ENCODE measurements at regions not wholly inside any gene's neighbourhood (a gene's known extent, or its start where the extent isn't known, plus 50 kb on each side); places are given as distances from the start of the nearest gene placed in this dataset.
"Not testable (repeated sequence)": the region's sequence is repeated elsewhere in the genome, so short reads cannot be mapped to it uniquely, and the experiment has no call there.

DNA sequence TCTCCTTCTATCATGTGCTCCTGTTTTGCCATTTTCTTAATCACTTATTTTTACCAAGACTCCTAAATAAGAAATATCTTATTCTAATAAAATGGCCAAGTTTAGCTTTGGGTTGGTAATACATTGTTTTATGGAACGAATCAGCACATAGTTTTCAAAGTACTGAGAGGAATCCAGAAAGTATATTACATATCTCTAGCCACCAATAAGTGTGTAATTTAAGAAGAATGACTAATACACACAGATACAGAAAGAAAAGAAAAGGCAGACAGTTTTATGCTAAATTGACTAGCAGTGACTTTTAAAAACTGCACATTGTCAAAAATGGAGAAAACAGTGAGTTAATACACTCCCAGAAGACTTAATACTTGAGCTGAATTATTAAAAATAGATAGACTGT is 167.0 kb upstream of the IL15 start:
- TF ChIP-seq, protein P1, sequence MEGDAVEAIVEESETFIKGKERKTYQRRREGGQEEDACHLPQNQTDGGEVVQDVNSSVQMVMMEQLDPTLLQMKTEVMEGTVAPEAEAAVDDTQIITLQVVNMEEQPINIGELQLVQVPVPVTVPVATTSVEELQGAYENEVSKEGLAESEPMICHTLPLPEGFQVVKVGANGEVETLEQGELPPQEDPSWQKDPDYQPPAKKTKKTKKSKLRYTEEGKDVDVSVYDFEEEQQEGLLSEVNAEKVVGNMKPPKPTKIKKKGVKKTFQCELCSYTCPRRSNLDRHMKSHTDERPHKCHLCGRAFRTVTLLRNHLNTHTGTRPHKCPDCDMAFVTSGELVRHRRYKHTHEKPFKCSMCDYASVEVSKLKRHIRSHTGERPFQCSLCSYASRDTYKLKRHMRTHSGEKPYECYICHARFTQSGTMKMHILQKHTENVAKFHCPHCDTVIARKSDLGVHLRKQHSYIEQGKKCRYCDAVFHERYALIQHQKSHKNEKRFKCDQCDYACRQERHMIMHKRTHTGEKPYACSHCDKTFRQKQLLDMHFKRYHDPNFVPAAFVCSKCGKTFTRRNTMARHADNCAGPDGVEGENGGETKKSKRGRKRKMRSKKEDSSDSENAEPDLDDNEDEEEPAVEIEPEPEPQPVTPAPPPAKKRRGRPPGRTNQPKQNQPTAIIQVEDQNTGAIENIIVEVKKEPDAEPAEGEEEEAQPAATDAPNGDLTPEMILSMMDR (IDR thresholded peaks at IDR 0.05; ENCODE audit: insufficient read depth, missing control alignments), result no peak
- no peak for DNase-seq (ENCODE audit: insufficient read length, low spot score)
- FAIRE-seq, result no peak

DNA sequence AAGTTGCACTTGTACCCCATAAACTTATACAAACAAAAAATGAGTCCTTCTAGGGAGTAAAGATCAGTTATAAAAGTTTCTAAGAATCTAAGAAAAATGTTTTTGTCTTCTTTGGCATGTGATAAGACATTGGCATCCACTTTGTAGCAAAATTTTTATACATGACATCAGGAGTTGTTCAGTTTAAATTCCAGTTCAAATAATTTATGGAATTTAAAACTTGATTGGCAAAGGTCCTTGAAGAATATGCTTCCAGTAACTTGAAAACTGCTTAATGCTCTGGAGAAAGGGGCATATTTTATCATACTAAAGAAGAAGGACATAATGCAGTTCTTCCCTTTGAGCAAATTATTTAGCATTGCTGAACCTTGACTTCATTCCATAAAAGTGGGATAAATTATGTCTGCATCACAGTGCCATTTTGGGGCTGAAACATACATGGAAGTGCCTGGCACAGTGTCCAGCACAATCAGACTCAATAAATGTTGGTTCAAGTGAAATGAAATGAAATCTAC is 163.3 kb upstream of the IL15 start:
- FAIRE-seq (no peak), DNase-seq (ENCODE audit: insufficient read length, low spot score) (no peak)
- TF ChIP-seq, protein P1 (IDR thresholded peaks at IDR 0.05; ENCODE audit: insufficient read depth, missing control alignments), result no peak

DNA sequence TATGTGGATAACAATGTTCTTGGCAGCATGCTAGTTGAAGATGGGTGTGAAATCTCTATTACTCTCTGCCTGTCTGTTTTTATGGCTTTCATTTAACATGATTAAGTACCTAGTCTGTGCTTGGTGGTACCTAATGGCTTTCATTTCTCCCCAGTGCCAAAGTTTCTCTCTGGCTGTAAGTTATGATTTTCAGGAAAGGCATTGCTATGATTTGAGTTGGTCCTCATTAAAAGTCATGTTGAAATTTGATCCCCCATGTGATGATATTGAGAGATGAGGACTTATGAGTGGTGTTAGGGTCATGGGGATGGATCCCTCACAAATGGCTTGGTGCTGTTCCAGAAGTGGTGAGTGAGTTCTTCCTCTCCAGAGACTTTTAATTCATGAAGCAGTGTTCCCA is 162.4 kb upstream of the IL15 start:
- TF ChIP-seq, protein P1 (IDR thresholded peaks at IDR 0.05; ENCODE audit: insufficient read depth, missing control alignments), result no peak
- FAIRE-seq (no peak), DNase-seq (ENCODE audit: insufficient read length, low spot score) (no peak)

DNA sequence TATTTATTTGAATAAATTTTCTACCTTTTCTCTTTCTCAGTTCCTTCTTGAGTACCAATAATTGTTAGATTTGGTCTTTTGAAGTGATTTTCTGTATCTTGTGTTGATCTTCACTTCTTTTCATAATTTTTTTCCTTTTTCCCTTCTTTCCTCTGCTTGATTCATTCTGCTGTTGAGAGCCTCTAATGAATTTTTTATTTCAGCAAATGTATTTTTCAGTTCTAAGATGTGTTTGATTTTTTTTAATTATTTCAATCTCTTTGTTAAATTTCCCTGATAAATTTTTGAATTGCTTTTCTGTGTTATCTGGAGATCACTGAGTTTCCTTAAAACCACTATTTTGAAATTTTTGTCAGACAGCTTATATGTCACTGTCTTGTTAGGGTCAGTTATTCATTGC is 155.4 kb upstream of the IL15 start:
- FAIRE-seq (no peak), DNase-seq (ENCODE audit: insufficient read length, low spot score) (no peak)
- TF ChIP-seq, protein P1 (IDR thresholded peaks at IDR 0.05; ENCODE audit: insufficient read depth, missing control alignments), result no peak

DNA sequence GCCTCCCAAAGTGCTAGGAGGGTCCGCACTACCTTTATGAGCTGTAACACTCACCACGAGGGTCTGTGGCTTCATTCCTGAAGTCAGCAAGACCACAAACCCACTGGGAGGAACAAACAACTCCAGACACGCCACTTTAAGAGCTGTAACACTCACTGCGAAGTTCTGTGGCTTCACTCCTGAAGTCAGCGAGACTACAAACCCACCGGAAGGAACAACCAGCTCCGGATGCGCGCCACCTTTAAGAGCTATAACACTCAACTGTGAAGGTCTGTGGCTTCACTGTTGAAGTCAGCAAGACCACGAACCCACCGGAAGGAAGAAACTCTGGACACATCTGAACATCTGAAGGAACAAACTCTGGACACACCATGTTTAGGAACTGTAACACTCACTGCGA is 152.1 kb upstream of the IL15 start:
- not testable (repeated sequence) for FAIRE-seq; DNase-seq (ENCODE audit: insufficient read length, low spot score)

DNA sequence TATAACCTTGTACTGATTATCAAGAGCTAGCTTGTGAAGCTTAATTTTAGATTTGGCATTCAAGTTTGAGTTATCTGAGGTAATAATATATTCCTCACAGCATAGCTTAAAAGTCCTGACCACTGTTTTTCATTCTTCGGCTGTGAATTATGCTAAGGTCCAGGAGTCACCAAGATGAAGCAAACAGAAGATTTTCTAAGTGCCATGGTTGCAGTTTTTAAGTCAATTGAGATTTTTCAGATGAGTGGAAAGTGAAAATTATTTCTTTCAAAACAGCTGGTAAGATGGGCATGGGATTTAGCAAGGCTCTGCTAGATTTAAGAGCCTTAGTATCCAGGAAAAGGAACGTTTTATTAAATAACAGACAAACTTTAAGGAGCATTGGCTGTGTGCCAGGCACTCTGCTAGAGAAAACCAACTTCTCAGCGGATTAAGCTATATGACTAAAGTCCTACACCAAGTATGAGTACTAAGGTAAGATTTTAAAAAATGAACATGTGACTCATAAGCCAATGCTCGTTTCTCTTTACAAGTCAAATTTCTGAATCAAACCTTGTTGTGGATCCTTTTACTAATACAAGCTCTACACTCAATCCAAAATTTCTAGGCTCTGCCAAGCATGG is 149.9 kb upstream of the IL15 start:
- TF ChIP-seq, protein P1 (IDR thresholded peaks at IDR 0.05; ENCODE audit: insufficient read depth, missing control alignments), result no peak
- DNase-seq (ENCODE audit: insufficient read length, low spot score) (no peak), FAIRE-seq (no peak)

DNA sequence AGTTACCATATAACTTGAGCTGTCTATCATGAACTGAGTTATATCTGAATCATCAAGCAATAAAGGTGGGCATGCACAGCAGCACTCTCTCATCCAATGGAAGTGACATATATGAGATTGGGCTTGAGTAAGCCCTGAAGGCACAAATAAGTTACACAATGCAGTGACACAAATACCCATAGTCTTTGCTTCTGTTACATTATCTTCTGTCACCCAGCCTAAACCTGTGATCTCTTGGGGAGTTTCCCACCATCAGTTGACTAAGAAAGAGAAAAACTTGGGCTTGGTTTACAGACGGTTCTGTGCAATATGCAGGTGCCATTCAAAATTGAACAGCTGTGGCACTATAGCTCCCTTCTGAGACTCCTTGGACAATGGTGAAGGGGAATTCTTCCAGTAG is 138.8 kb upstream of the IL15 start:
- DNase-seq (ENCODE audit: insufficient read length, low spot score) (no peak), FAIRE-seq (no peak)
- TF ChIP-seq, protein P1 (IDR thresholded peaks at IDR 0.05; ENCODE audit: insufficient read depth, missing control alignments), result no peak
